GM21576 (cell line): ENCODE measurements at regions not wholly inside any gene's neighbourhood (a gene's known extent, or its start where the extent isn't known, plus 50 kb on each side); places are given as distances from the start of the nearest gene placed in this dataset.

ENCODE experiments used
- ATAC-seq: cut with Tn5 transposase; IDR thresholded peaks from one replicate; pipeline ENCODE4 v1.9.1; 2021; ENCODE audit warnings: mild to moderate bottlenecking, moderate library complexity; ENCODE audit not compliant: unreplicated experiment

DNA sequence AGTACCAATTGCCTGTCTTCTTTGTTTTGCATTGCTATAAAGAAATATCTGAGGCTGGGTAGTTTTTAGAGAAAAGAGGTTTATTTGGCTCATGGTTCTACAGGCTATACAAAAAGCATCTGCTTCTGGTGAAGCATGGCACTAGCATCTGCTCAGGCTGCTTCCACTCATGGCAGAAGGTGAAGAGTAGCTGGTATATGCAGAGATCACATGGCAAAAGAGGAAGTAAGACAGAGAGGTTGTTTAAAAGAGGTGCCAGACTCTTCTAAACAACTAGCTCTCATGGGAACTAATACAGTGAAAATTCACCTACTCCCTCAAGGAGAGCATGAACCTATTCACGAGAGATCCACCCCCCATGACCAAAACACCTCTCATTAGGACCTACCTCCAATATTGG lies 56.7 kb upstream of the GUCA2B start:
- no peak for ATAC-seq

DNA sequence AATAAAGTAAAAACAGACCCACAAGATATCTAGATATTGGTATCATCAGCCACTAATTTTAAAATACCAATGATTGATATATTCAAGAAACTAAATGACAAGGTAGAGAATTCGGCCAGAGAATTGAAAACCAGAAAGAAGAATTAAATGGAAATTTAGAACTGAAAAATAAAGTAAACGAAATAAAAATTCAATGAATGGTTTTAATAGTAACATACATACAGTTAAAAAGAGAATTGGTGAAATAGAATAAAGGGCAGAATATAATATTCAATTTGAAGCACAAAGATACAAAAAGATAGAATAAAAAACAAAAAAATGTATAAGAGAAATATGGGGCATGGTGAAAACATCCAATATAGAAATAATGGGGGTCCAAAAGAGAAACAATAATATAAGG lies 64.0 kb upstream of the GUCA2B start:
- ATAC-seq: no peak

DNA sequence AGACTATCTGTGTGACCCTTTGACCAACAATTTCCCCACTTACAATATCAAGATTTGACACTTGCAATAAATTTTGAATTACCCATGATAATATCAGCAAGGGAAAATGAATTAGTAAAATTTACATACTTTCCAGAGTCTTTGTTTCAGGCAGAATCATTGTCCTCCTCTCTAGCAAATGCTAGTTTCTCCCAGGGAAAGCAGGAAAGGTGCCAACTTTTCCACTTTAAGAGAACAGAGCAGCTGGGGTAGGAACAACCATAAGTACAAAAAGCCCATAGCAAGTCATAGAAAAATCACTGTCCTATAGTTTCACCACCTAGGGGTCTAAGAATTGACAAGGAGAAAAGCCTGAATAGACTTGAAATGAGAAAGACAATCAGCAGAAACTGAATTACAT lies 67.1 kb upstream of the GUCA2B start:
- ATAC-seq: no peak

DNA sequence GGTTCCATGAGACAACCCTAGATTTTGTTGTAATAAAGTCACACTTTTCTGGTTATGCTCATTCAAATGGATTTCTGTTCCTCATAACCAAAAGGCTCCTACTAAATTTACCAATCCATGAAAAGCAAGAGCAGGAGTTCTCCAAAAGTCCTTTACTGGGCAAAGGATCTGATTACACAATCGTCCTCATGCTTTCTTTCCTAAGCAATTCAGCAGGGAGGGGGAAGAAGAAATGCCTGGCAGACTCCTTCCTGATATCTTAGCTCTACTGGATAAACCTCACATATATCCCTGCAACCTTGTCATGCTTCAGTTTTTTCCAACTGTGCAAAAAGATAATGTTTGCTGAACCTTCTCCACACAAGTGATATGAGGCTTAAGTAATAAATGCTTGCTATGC lies 67.6 kb upstream of the GUCA2B start:
- no peak for ATAC-seq

DNA sequence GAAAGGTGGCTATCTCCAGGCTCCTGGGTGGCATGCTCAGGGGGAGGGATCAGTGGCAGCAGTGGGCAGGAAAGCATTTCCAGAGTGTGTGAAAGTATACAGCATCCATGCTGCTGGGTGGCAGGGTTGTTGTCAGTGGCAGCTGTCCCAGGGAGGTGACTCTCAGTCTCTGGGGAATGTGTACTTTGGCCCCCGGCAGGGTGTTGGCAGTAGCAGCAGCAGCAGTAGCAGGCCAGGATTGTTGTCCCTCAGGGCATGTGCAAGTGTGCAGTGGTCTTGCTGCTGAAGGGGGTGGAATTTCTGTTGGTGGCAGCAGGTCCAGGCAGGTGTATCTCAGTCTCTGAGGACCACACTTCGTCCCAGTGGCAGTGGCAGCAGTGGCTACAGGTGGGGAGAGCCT lies 71.7 kb upstream of the GUCA2B start:
- ATAC-seq: no peak

DNA sequence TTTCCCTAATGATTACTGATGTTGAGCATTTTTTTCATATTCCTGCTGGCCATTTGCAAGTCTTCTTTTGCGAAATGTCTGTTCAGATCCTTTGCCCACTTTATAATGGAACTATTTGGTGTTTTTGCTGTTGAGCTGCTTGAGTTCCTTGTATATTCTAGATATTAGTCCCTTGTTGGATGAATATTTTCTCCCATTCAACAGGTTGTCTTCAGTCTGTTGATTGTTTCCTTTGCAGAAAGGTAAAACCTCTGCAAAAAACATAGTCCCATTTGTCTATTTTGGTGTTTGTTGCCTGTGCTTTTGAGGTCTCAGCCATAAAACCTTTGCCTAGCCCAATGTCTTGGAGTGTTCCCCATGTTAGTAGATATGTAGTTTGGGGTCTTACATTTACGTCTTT lies 78.0 kb upstream of the GUCA2B start:
- no peak for ATAC-seq

DNA sequence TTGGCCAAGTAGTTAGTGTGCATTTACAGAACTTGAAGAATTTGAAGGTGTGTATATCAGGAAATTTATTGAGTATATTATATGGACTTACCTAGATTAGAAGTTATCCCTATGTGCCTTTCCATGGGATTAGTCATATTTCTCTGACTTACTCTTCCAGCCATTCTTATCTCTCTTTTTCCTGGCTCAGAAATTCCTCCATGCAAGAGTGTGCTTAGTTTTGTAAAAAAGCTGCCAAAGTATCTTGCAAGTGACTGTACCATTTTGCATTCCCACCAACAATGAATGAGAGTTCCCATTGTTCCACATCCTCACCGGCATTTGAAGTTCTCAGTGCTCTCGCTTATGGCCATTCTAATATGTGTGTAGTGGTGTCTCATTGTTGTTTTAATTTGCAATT lies 82.2 kb upstream of the GUCA2B start:
- no peak for ATAC-seq

DNA sequence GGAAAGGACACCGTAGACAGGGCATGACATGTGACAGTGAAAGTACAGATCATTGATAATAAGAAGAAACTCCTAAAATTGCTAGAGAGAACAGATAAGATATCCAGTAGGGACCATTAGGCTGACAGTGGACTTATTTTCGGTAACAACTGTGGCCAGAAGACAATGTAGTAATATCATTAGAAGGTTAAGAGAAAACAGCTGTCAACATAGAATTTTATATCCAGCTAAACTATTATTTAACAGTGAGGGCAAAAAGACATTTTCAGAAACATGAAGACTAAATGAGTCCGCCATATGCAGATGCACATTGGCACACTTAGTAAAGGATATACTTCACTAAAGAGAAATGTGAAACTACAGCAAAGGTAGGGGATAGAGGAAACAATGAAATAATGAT lies 95.4 kb upstream of the GUCA2B start:
- no peak for ATAC-seq

DNA sequence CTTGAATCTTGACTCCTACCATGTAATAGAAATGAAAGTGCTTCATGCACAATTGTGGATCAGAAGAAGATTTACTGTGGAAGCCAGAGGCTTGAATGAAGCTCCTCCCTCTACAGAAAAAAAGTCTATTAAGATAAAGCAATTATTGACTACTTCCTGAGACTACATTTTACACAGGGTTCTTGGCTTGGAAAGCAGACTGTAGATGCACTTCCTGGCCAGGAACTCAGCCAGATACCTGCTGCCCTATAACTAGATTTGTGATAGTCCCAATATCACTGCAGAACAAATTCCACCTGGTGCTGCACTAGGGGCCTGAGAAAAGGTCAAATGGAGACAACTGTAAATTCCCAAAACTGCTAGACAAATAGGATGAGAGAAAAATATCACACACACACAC lies 96.8 kb upstream of the GUCA2B start:
- no peak for ATAC-seq

DNA sequence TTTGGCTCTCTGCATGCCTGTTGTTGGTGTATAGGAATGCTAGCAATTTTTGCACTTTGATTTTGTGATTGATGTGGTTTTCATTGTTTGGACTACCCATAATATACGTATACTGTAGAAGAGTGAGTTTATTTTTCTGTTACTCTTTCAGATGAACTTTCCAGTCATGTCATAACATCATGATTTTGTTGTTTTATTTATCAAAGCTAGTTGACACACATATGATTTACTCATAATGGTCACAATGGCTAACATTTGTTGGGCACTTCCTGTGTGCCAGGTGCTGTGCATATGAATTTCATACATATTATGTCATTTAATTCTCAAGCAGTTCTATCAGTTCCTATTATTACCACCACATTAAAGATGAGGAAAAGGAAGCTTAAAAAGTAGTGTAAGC lies 98.1 kb upstream of the GUCA2B start:
- no peak for ATAC-seq

DNA sequence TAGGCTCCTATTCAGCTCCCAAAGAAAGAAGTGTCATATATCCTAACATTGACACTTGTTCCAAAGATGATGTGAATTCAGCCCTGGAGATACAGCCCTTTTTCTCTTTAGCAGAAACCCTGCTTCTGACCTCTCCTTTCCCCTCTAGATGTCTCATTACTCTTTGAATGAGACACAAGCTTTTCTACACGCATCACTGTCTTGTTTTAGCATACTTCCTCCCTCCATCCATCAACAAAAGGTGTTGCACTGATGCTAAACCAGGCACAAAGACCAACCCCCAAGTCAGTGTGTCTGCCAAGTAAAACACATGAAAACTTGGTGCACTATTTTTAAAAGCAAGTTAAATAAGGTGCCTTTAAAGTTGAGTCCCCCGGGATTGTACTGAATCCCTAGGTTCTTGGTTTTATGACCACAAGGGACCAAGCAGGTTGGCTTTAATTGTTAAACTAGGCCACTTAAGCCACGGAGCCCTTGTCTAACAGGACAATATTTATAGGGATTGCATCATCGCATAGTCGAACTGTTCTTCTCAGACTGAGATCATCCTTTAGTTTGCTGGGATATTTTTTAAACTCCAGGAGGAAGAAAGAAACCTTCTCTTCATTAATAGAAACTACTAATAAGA lies 101.0 kb upstream of the GUCA2B start:
- ATAC-seq: no peak

DNA sequence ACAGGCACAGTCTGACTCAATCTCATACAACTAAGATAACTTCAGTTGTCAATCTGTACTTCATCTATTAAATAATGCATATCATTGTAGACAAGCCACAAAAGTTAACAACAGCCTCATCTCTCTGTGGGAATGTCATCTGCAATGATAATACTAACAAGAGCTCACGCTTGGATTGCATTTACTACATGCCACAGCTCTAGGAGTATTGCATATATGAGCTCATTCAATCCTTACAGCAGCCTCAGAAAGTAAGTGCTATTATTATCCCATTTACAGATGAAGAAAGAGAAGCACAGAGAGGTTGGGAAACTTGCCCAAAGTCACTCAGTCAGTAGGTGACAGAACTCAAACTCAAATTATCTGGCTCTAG lies 105.7 kb upstream of the GUCA2B start:
- no peak for ATAC-seq

DNA sequence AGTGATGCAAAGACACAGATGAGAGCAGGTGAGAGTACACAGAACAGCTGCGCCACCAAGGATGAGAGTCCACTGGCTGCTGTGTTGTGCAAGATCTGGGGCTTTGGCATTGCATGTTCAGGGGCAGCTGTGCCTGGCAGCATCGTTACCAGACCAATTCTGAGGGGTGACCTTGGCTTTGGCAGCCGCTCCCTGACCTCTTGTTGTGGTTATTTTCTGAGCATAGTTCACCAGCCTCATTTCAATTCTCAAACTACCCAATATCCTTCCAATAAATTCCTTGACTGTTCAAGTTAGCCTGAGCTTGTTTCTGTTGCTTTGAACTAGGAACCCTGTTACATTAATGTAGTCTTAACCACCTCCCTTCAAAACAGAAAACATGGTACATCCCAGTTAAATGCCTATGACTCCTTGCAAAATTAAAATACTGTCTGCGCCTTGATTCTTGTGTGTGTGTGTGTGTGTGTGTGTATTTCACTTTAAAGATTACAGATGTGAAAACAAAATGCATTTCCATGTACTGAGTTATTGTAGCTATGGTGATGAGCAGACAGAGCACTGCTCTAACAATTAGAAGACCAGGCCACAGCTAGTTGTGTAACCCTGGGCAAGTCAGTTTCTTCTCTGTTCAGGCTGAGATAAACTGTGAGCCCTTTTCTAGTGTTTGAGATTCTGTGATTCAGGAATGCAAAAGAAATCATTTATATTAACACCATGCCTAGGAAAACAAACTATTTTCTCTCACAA lies 106.3 kb upstream of the GUCA2B start:
- ATAC-seq: no peak

DNA sequence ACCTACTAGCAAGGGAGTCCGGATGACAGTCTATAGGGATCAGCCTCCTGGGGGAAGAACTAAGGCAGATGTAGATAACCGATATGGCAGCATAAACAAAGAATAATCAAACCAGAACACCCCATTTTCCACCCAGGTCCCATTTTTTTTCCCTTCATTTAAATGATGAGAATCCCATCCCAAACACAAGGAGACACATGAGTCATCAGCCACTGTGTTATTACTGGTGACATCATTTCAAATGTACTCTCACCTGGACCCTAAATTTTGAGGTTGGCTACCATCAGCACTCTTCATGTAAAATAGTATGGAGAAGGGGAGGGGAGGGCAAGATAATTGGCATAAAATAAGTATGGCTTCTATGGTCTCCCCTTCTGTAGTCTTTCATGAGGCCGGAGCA lies 108.9 kb upstream of the GUCA2B start:
- no peak for ATAC-seq

DNA sequence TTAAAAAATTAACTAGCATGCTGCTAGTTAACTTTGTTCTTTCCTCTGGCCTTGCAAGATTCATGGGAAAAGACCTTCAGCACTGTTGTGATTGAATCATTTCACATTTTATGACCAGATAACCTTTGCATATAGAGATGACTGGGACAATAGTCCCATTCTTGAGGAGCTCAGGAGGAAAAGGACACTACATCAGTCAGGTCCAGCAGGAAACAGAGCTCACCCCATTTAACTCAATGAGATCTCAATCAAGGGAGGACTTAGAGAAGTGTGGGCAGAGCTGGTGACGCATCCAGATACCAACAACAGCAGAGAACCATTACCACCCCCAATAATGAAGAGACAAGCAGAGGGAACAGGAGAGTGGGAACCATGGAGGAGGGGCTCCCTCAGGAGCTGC lies 109.4 kb upstream of the GUCA2B start:
- ATAC-seq: no peak

DNA sequence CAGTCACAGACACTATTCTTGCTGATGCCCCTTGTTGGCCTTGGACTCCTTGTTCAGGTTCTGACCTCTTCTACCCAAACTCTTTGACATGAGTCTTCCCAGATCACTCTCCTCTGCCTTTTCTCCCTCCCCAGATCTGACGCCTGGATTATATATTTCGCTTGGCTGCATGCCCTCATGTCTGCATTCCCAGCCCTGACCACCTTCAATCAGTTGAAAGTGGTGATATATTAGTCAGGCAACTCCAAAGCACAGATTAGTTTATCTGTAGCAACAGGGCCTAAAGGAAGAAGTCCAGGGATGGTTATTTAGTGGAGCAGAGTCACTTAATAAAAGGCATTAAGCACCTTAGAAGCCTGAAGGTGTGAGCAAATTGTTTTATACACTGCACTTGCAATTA lies 110.0 kb upstream of the GUCA2B start:
- no peak for ATAC-seq

DNA sequence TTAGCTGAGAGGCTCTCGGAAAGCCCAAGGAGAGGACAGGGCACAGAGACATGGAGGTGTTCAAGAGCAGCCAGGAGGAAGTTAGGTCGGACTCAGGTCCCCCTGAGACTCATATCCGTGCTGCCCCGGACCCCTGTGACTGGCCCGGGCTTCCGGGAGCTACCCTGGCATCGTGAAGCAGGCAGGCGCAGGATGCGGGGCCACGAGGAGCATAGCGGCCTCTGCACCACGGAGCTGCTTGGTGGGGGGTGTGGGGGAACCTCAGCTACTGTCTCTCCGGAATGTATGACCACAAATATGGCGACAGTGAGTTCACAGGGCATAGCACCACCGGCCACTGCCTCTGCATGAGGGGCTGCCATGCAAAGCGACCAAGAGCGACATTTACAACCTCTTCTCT lies 112.2 kb upstream of the GUCA2B start:
- no peak for ATAC-seq

DNA sequence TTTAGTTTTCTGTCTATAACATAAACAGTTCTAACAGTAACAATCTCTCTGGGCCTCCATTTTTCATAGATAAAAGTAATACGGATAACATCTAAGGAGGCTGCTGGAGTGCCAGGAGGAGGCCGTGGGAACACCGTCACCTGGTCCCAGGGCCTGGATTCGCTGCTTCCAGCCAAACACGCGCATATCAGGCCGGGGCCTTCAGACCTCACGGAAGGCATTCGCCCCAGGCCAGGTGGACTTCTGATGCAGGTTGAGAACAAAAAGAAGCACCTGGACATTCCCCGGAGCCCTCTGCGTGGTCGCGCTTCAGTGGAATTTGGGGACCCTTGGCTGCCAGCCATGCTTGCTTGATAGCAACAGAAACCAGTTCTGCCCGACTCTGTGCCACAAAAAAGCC lies 113.1 kb upstream of the GUCA2B start:
- ATAC-seq: no peak

DNA sequence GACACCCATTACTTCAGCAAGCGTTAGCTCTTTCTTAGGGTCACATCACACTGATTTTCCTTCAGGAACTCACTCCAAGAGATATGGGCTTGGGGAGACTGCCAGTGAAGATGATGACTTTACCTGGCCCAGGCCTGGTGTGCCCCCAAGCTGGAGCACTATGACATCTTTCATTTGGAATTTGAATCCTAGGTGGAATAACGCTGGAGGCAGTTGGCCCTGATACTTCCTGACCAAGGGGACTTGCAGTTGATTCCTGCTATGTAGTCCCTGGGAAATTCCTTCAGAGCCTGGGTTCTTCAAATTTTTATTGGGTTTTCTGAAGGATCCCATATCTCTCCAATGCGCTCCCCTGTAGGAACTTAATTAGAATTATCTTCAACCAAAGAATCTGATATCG lies 114.9 kb upstream of the GUCA2B start:
- no peak for ATAC-seq

DNA sequence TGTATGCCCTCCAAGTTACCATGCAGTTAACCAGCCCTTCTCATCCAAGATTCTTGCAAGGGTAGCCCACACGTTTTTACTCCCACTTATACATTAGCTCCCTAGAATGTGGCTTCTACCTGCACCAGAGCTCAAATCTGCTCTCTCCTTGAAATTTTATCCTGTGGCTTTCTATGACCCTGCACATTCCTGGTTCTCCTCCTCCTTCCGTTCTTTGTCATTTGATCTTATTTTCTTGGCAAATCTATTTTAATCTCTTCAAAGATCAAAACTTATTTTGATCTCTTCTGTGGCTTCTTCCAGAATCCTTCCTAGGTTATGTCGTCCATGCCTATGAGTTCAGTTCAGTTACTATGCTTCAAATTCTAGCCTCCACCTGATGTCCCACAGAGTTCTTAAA lies 115.6 kb upstream of the GUCA2B start:
- no peak for ATAC-seq

DNA sequence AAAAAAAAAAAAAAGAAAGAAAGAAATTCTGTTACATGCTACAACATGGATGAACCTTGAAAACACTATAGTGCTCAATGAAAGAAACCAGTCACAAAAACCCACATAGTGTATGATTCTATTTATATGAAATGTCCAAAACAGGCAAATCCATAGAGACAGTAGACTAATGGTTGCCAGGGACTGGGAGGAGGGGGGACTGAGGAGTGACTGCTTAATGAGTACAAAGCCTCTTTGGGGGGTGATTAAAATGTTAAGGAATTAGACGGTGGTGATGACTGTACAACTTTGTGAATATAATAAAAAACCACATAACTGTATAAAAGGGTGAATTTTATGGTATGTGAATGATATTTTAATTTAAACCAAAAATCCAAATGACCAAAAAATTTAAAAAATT lies 116.0 kb upstream of the GUCA2B start:
- ATAC-seq: no peak

DNA sequence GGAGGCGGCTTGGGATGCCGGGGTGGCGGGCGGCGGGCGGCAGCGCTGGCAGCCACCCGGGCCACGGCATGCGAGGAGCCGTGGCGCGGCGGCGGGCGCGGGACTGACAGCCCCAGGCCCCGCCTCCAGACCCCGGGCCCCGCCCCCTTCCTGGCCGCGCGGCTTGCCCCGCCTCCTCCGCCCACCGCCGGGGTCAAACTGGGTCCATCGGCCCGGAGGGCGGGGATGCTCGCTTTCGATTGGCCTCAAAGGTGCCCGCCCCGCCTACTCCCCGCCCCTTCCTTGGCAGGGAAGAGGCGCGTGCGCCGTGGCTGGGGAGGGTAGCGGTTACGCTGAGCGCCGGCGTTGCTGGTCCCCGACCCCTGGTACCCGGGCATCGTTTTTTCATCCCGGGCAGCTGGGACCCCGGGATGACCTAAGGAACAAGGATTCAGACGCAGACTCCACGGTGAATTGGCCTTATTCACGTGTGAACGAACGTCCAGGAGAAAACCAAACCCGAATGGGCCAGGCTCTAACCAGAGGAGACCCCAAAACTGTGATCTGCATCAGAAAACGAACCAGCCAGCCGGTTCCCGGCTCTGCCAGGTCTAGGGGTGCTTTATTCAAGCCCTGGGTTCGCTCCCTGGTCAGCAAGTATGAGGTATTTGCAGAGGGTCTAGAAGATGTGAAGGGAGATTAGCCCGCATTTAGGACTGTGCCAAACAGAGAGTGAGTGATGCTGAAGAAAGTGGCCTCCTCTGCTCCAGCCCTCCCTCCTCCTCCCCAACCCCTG lies 117.2 kb upstream of the GUCA2B start:
- ATAC-seq: peak; percentile 93
